ENCODE measurements at regions not wholly inside any gene's neighbourhood (a gene's known extent, or its start where the extent isn't known, plus 50 kb on each side); places are given as distances from the start of the nearest gene placed in this dataset.

- CTCF ChIA-PET = no interaction called here
- no peak for DNase-seq (ENCODE audit: extremely low spot score)
- TF ChIP-seq TARDBP (IDR thresholded peaks at IDR 0.05) (no peak), CTBP1 (IDR thresholded peaks at IDR 0.05; ENCODE audit: borderline replicate concordance) (no peak), ZNF384 (IDR thresholded peaks at IDR 0.05) (no peak), LEF1 (IDR thresholded peaks at IDR 0.05; ENCODE audit: borderline replicate concordance) (no peak), BHLHE40 (IDR thresholded peaks at IDR 0.05; ENCODE audit: borderline replicate concordance) (no peak), FOXK2 (IDR thresholded peaks at IDR 0.05) (no peak), FOXM1 (IDR thresholded peaks at IDR 0.05; ENCODE audit: borderline replicate concordance) (no peak)
- POLR2A ChIA-PET = no interaction called here
These were observed 123.9 kb upstream of the TECRL start for GRCh38 chr4:64533159-64533558.

- CTCF ChIA-PET = no interaction called here
- POLR2A ChIA-PET = no interaction called here
- no peak for TF ChIP-seq FOXA1 (IDR thresholded peaks at IDR 0.05)
- no peak for TF ChIP-seq ELF4 (IDR thresholded peaks at IDR 0.05)
- TF ChIP-seq BHLHE40 (IDR thresholded peaks at IDR 0.05; ENCODE audit: borderline replicate concordance) = no peak
- TF ChIP-seq TARDBP (IDR thresholded peaks at IDR 0.05) = no peak
- DNase-seq (ENCODE audit: extremely low spot score) = no peak
These were observed 111.2 kb upstream of the TECRL start for GRCh38 chr4:64520421-64520820.

- ChIA-PET POLR2A (no interaction called here), CTCF (no interaction called here)
- no peak for TF ChIP-seq ELF4 (IDR thresholded peaks at IDR 0.05)
- TF ChIP-seq SP1 (IDR thresholded peaks at IDR 0.05) = no peak
- no peak for TF ChIP-seq NFRKB (IDR thresholded peaks at IDR 0.05)
- no peak for TF ChIP-seq PKNOX1 (IDR thresholded peaks at IDR 0.05)
- TF ChIP-seq FOXK2 (IDR thresholded peaks at IDR 0.05) = no peak
- TF ChIP-seq TARDBP (IDR thresholded peaks at IDR 0.05) = no peak
- TF ChIP-seq FOXA1 (IDR thresholded peaks at IDR 0.05) = no peak
- no peak for TF ChIP-seq L3MBTL2 (conservative IDR thresholded peaks at IDR 0.05)
- no peak for TF ChIP-seq SUZ12 (IDR thresholded peaks at IDR 0.05)
- TF ChIP-seq FOXM1 (IDR thresholded peaks at IDR 0.05; ENCODE audit: borderline replicate concordance) = no peak
- TF ChIP-seq ZNF384 (IDR thresholded peaks at IDR 0.05) = no peak
- no peak for DNase-seq (ENCODE audit: extremely low spot score)
These were observed 109.3 kb upstream of the TECRL start for GRCh38 chr4:64518600-64518999.

GRCh38 chr4:64516176-64516575, 106.9 kb upstream of the TECRL start:
- no peak for DNase-seq (ENCODE audit: extremely low spot score)
- TF ChIP-seq HDGF (IDR thresholded peaks at IDR 0.05; ENCODE audit: borderline replicate concordance) (no peak), NFRKB (IDR thresholded peaks at IDR 0.05) (no peak), ZNF384 (IDR thresholded peaks at IDR 0.05) (no peak), PKNOX1 (IDR thresholded peaks at IDR 0.05) (no peak), FOXA1 (IDR thresholded peaks at IDR 0.05) (no peak), ELF4 (IDR thresholded peaks at IDR 0.05) (no peak), L3MBTL2 (conservative IDR thresholded peaks at IDR 0.05) (no peak), BHLHE40 (IDR thresholded peaks at IDR 0.05; ENCODE audit: borderline replicate concordance) (no peak), FOXK2 (IDR thresholded peaks at IDR 0.05) (no peak), SP1 (IDR thresholded peaks at IDR 0.05) (no peak), FOXM1 (IDR thresholded peaks at IDR 0.05; ENCODE audit: borderline replicate concordance) (no peak), CTBP1 (IDR thresholded peaks at IDR 0.05; ENCODE audit: borderline replicate concordance) (no peak), TARDBP (IDR thresholded peaks at IDR 0.05) (no peak), SUZ12 (IDR thresholded peaks at IDR 0.05) (no peak), ARNT (IDR thresholded peaks at IDR 0.05) (no peak), LEF1 (IDR thresholded peaks at IDR 0.05; ENCODE audit: borderline replicate concordance) (no peak)
- ChIA-PET POLR2A (no interaction called here), CTCF (no interaction called here)

DNA sequence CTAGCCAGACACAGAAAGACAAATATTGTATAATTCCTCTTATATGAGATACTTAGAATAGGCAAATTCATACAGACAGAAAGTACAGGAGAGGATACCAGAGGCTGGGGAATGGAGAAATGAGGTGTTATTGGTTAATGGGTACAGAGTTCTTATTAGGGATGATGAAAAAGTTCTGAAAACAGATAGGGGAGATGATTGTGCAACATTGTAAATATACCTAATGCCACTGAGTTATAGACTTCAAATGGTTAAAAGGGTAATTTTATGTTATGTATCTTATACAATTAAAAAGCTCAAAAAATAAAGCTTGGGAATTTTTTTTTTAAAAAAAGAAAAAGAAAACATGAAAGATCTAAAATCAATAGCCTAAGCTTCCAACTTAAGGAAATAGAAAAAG, 98.8 kb upstream of the TECRL start:
- no peak for TF ChIP-seq LEF1 (IDR thresholded peaks at IDR 0.05; ENCODE audit: borderline replicate concordance)
- TF ChIP-seq ELF4 (IDR thresholded peaks at IDR 0.05) = no peak
- no peak for TF ChIP-seq NFRKB (IDR thresholded peaks at IDR 0.05)
- TF ChIP-seq FOXM1 (IDR thresholded peaks at IDR 0.05; ENCODE audit: borderline replicate concordance) = no peak
- no peak for TF ChIP-seq CTBP1 (IDR thresholded peaks at IDR 0.05; ENCODE audit: borderline replicate concordance)
- TF ChIP-seq SUZ12 (IDR thresholded peaks at IDR 0.05) = no peak
- no peak for TF ChIP-seq HDGF (IDR thresholded peaks at IDR 0.05; ENCODE audit: borderline replicate concordance)
- no peak for TF ChIP-seq PKNOX1 (IDR thresholded peaks at IDR 0.05)
- TF ChIP-seq L3MBTL2 (conservative IDR thresholded peaks at IDR 0.05) = no peak
- no peak for TF ChIP-seq BHLHE40 (IDR thresholded peaks at IDR 0.05; ENCODE audit: borderline replicate concordance)
- no peak for TF ChIP-seq ARNT (IDR thresholded peaks at IDR 0.05)
- TF ChIP-seq FOXK2 (IDR thresholded peaks at IDR 0.05) = no peak
- ChIA-PET CTCF (no interaction called here), POLR2A (no interaction called here)
- DNase-seq (ENCODE audit: extremely low spot score) = no peak

DNA sequence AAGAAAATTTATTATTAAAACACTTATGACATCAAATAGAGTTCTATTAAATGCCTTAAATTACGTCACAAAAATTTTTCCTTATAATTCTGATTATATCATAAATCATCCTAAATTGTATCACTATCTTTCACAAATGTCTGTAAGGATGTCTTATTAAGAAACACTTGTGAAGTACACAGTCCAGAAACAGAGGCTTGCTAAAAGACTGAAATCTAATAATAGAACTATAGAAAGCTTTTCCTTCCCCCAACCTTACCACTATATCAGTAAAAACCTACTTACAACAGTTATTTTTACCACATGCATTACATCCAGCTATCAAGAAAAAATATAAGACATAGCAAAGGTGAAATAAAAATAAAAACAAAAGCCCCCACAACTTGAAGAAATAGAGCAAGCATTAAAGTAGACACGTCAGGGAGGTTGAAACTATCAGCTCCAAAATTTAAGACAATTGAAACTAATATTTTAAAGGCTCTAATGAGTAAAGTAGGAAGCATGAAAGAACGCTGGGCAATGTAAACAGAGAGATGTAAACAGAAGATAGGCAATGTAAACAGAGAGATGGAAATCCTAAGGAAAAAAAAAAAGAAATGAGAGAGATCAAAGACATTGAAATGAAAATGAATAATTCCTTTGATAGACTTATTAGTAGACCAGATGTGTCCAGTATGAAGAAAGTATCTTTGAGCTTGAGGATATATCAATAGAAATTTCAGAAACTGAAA, 94.9 kb upstream of the TECRL start:
- POLR2A ChIA-PET = no interaction called here
- no peak for DNase-seq (ENCODE audit: extremely low spot score)
- CTCF ChIA-PET = no interaction called here
- no peak for TF ChIP-seq BHLHE40 (IDR thresholded peaks at IDR 0.05; ENCODE audit: borderline replicate concordance)

- ChIA-PET CTCF (no interaction called here), POLR2A (no interaction called here)
- no peak for DNase-seq (ENCODE audit: extremely low spot score)
These were observed 94.2 kb upstream of the TECRL start for GRCh38 chr4:64503416-64503815.

More at GRCh38 chr4:64503416-64503815, 94.2 kb upstream of the TECRL start:
- TF ChIP-seq SP1 (IDR thresholded peaks at IDR 0.05) (no peak), FOXM1 (IDR thresholded peaks at IDR 0.05; ENCODE audit: borderline replicate concordance) (no peak), ARNT (IDR thresholded peaks at IDR 0.05) (no peak), SUZ12 (IDR thresholded peaks at IDR 0.05) (no peak), HDGF (IDR thresholded peaks at IDR 0.05; ENCODE audit: borderline replicate concordance) (no peak), NFRKB (IDR thresholded peaks at IDR 0.05) (no peak), PKNOX1 (IDR thresholded peaks at IDR 0.05) (no peak), FOXA1 (IDR thresholded peaks at IDR 0.05) (no peak), CTBP1 (IDR thresholded peaks at IDR 0.05; ENCODE audit: borderline replicate concordance) (no peak), FOXK2 (IDR thresholded peaks at IDR 0.05) (no peak), LEF1 (IDR thresholded peaks at IDR 0.05; ENCODE audit: borderline replicate concordance) (no peak), BHLHE40 (IDR thresholded peaks at IDR 0.05; ENCODE audit: borderline replicate concordance) (no peak), L3MBTL2 (conservative IDR thresholded peaks at IDR 0.05) (no peak)
